ENCODE measurements at regions not wholly inside any gene's neighbourhood (a gene's known extent, or its start where the extent isn't known, plus 50 kb on each side); places are given as distances from the start of the nearest gene placed in this dataset.

GRCh38 chr14:43411841-43412240, 1095.2 kb downstream of the FSCB start:
- no peaks in the 10 kb centered on the region for H3K4me1 ChIP-seq
- intact Hi-C loops (cut with DNase I) = no loop called here
- no peak for DNase-seq
- no peak overlapping the region for H3K27ac ChIP-seq
- WGBS, 4 donors = 49 to 67% (median 57%) methylated on average over 1 of the region's 1 CpG
- H3K9me3 ChIP-seq = no peaks in the 10 kb centered on the region
- no peak for TF ChIP-seq POLR2A (IDR thresholded peaks at IDR 0.05)
- TF ChIP-seq CTCF (IDR thresholded peaks at IDR 0.05) = no peak
- no peaks in the 10 kb centered on the region for H3K36me3 ChIP-seq
- no peak overlapping the region for H3K4me3 ChIP-seq
- H3K27me3 ChIP-seq = no peaks in the 10 kb centered on the region
- no peak for ATAC-seq

DNA sequence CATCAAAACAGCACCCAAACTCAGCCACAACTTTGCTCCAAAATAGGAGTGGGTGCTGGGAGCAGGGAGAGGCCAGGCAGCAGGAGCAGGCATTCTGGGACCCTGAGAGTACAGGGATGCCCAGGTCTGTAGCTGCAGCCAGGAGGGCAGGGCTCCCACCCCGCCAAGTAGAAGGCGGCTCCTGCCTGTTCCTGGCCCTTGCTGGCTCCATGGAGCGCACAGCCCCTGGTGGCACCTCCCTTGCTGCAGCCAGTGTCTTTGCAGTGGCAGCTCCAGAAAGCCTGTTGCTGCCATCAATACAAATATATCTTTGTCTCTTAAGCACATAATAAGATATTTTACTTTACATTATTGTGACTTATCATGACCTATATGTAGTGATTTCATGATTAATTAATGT, 1096.5 kb downstream of the FSCB start:
- 53 to 100% (median 83%) methylated on average over 1 to 3 of the region's 3 CpGs for WGBS, 4 donors
- Histone ChIP-seq H3K9me3 (no peaks in the 10 kb centered on the region), H3K4me1 (no peaks in the 10 kb centered on the region), H3K36me3 (no peaks in the 10 kb centered on the region), H3K27me3 (no peaks in the 10 kb centered on the region), H3K27ac (no peak overlapping the region), H3K4me3 (no peak overlapping the region)
- TF ChIP-seq POLR2A (IDR thresholded peaks at IDR 0.05) = no peak
- no peak for TF ChIP-seq CTCF (IDR thresholded peaks at IDR 0.05)
- ATAC-seq = no peak
- intact Hi-C loops (cut with DNase I) = no loop called here
- DNase-seq = peak in 1 of 5 donors; percentile 25

- no peaks in the 10 kb centered on the region for H3K36me3 ChIP-seq
- intact Hi-C loops (cut with DNase I) = no loop called here
- no peaks in the 10 kb centered on the region for H3K27me3 ChIP-seq
- H3K27ac ChIP-seq = no peak overlapping the region
- TF ChIP-seq CTCF (IDR thresholded peaks at IDR 0.05) = no peak
- no peak for TF ChIP-seq POLR2A (IDR thresholded peaks at IDR 0.05)
- H3K4me3 ChIP-seq = no peak overlapping the region
- peaks cover 0 to 7% (median 0%) of the 10 kb centered on the region in 12 donors for H3K9me3 ChIP-seq
- H3K4me1 ChIP-seq = no peaks in the 10 kb centered on the region
- ATAC-seq (no peak), DNase-seq (no peak)
These were observed 1098.6 kb downstream of the FSCB start for GRCh38 chr14:43408472-43408871.

DNA sequence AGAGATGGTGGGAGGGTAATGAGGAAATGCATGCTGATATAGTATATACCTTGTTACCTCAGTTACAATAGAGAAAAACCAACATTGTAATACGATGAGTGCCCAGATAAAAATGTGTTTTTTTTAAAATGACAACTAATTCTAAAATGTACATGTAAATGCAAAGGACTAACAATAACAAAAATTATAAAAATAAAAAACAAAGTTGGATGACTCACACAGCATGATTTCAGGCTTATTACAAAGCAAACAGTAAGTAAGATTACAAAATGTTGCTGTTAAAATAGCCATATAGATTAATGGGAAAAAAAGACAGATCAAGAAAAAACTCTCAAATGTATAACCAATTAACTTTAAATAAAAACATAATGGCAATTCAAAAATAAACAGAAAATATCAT, 1099.4 kb downstream of the FSCB start:
- intact Hi-C loops (cut with DNase I) = no loop called here
- ATAC-seq (no peak), DNase-seq (no peak)
- H3K27me3 ChIP-seq = no peaks in the 10 kb centered on the region
- no peak overlapping the region for H3K27ac ChIP-seq
- H3K36me3 ChIP-seq = no peaks in the 10 kb centered on the region
- peaks cover 0 to 7% (median 0%) of the 10 kb centered on the region in 12 donors for H3K9me3 ChIP-seq
- 62 to 75% (median 73%) methylated on average over 1 of the region's 1 CpG for WGBS, 4 donors
- H3K4me1 ChIP-seq = no peaks in the 10 kb centered on the region
- TF ChIP-seq POLR2A (IDR thresholded peaks at IDR 0.05) = no peak
- TF ChIP-seq CTCF (IDR thresholded peaks at IDR 0.05) = no peak
- H3K4me3 ChIP-seq = no peak overlapping the region
